Fibroblast of villous mesenchyme (primary cell): ENCODE measurements at regions not wholly inside any gene's neighbourhood (a gene's known extent, or its start where the extent isn't known, plus 50 kb on each side); places are given as distances from the start of the nearest gene placed in this dataset.
"Not testable (repeated sequence)": the region's sequence is repeated elsewhere in the genome, so short reads cannot be mapped to it uniquely, and the experiment has no call there.

Experiments used
- DNase-seq: peaks from one replicate; pipeline ENCODE4 v3.0.0-alpha.2; 2010; ENCODE audit warnings: low read depth
- H3K4me3 ChIP-seq: 2 replicates; pipeline ENCODE4 v1.5.1; 2011; ENCODE audit warnings: low read depth, mild to moderate bottlenecking, low read length
- CTCF ChIP-seq: IDR thresholded peaks from 2 replicates; pipeline ENCODE4 v1.5.1; 2012; ENCODE audit warnings: low read depth, mild to moderate bottlenecking, low read length; ENCODE audit not compliant: insufficient read depth

GRCh38 chr7:93711926-93712325, 137.4 kb upstream of the CALCR start:
- H3K4me3 ChIP-seq: no peak overlapping the region
- DNase-seq: peak; percentile 91
- no peak for TF ChIP-seq CTCF

- not testable (repeated sequence) for H3K4me3 ChIP-seq, DNase-seq
These were observed 133.7 kb upstream of the CALCR start for GRCh38 chr7:93708255-93708654.

DNA sequence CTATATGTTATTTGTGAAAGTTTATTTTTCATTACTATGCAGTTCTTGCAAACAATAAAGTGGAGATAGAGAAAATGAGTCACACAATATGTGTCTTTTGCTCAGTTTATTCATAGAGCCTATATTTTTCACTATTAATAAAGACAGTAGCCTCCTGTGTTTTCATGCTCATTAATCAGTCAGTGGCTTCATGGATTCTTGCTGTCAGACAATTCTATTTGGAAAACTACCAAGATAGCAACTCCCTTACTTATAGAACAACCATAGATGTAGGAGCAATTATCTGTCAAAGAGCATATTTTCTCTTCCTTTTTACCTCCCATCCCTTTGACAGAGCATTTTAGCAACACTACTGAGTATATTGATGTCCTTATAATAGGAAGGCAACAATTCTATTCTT, 132.7 kb upstream of the CALCR start:
- no peak for TF ChIP-seq CTCF
- no peak overlapping the region for H3K4me3 ChIP-seq
- DNase-seq: no peak

DNA sequence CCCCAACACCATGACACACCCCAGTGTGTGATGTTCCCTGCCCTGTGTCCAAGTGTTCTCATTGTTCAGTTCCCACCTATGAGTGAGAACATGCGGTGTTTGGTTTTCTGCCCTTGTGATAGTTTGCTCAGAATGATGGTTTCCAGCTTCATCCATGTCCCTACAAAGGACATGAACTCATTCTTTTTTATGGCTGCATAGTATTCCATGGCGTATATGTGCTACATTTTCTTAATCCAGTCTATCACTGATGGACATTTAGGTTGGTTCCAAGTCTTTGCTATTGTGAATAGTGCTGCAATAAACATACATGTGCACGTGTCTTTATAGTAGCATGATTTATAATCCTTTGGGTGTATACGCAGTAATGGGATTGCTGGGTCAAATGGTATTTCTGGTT, 131.6 kb upstream of the CALCR start:
- H3K4me3 ChIP-seq, DNase-seq: not testable (repeated sequence)

GRCh38 chr7:93704217-93704616, 129.7 kb upstream of the CALCR start:
- no peak for DNase-seq
- TF ChIP-seq CTCF: no peak
- no peak overlapping the region for H3K4me3 ChIP-seq

GRCh38 chr7:93697901-93698300, 123.4 kb upstream of the CALCR start:
- H3K4me3 ChIP-seq: no peak overlapping the region
- DNase-seq: no peak
- TF ChIP-seq CTCF: no peak

GRCh38 chr7:93693796-93694195, 119.3 kb upstream of the CALCR start:
- H3K4me3 ChIP-seq: no peak overlapping the region
- no peak for TF ChIP-seq CTCF
- no peak for DNase-seq

DNA sequence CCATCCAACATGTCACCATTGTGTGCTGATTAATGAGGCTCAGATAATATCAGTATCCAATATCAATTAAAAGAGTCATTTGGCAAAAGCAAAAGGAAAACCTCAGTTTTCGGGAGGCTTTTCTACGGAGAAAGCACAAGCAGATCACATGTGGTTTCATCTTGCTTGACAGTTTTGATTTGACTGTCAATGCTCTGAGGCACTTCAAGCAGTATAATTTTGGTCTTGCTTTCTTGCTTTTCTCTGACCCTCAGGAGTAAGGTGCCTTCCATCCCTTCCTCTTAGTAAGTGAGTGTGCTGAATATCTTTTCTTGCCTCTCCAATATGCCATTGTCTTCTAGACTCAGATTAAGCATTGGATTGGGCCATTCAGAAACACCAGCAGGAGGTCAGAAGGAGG, 115.5 kb upstream of the CALCR start:
- no peak for TF ChIP-seq CTCF
- H3K4me3 ChIP-seq: no peak overlapping the region
- DNase-seq: no peak
